NB4 (cell line): ENCODE measurements at regions not wholly inside any gene's neighbourhood (a gene's known extent, or its start where the extent isn't known, plus 50 kb on each side); places are given as distances from the start of the nearest gene placed in this dataset.
A peak's percentile ranks its signal among the peaks of the same experiment; 100 is the strongest.

Experiments
- DNase-seq: peaks from one replicate; pipeline ENCODE4 v3.0.0; 2010; ENCODE audit warnings: low read depth
- H3K4me3 ChIP-seq: one replicate; pipeline ENCODE4 v1.5.1; 2011; ENCODE audit warnings: mild to moderate bottlenecking, low read depth, low read length, moderate library complexity
- CTCF ChIP-seq: IDR thresholded peaks from one replicate; pipeline ENCODE4 v1.5.1; 2012; ENCODE audit warnings: low read depth, low read length
- MYC ChIP-seq: IDR thresholded peaks from 2 replicates; pipeline ENCODE4 v1.6.1; 2011; ENCODE audit warnings: low read depth, low read length
- POLR2A ChIP-seq: IDR thresholded peaks from 2 replicates; pipeline ENCODE4 v1.6.1; 2011; ENCODE audit warnings: mild to moderate bottlenecking; ENCODE audit not compliant: insufficient read length; ENCODE audit errors: extremely low read depth
- TF ChIP-seq, protein P1 (sequence below): IDR thresholded peaks from 2 replicates; pipeline ENCODE4 v1.6.1; 2011; ENCODE audit warnings: low read depth, low read length

DNA sequence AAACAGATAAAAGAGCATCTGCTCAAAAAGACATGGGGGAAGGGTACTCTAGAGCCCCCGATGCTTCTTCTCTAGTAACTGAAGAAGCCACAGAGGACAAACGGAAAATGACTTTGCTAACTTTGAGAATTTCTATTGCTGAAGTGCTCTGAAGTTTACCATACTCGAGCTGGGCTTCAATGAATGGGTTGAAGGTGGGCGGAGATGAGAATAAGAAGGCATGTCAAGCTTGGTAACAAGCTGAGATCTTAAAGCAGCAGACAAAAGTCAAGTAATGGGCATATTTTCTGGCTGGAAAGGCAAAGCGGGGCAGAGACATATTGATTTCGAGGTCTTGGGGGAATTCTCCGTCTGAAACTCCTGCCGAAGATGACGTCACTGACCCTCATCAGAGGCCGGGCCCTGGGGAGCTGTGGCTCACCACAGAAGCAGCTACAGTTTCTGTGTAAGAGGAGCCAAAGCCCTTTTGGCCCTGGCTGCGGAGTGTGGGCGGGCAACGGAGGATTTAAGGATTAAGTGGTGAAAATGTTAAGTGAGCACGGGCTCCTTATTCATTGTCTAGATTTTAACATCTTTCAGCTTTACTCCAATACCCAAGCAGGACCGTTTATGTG is 115.8 kb upstream of the SLIT3 start:
- DNase-seq, result peak; percentile 87
- TF ChIP-seq CTCF (no peak), MYC (no peak), POLR2A (no peak)
- TF ChIP-seq, protein P1, sequence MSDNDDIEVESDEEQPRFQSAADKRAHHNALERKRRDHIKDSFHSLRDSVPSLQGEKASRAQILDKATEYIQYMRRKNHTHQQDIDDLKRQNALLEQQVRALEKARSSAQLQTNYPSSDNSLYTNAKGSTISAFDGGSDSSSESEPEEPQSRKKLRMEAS, result no peak

DNA sequence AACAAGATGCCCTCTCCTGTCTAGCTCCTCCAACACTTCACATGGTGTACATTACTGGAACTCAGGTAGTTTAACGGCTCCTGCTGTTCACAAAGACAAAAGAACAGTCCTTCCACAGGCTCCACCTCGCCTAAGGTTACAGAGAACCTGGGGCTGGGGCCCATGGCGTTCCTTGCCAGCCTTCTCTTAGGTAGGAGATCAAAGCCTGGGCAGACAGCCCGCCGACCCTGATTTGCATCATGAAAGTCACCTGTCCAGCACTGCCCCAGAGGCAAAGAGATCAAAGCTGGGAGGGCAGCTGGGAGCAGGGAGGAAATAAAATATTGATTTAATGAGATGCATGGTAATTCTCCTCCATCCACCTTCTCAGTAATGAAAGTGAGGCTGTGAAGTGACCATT is 115.0 kb upstream of the SLIT3 start:
- no peak overlapping the region for H3K4me3 ChIP-seq
- TF ChIP-seq, protein P1, result no peak
- TF ChIP-seq POLR2A (no peak), CTCF (no peak), MYC (no peak)
- no peak for DNase-seq

More for the DNA sequence above, 115.8 kb upstream of the SLIT3 start:
- H3K4me3 ChIP-seq, result peak overlapping the region; percentile 4

- TF ChIP-seq MYC (no peak), CTCF (no peak), POLR2A (no peak)
- TF ChIP-seq, protein P1, result no peak
- no peak overlapping the region for H3K4me3 ChIP-seq
- no peak for DNase-seq
These were observed 114.4 kb upstream of the SLIT3 start for GRCh38 chr5:169415371-169415770.

DNA sequence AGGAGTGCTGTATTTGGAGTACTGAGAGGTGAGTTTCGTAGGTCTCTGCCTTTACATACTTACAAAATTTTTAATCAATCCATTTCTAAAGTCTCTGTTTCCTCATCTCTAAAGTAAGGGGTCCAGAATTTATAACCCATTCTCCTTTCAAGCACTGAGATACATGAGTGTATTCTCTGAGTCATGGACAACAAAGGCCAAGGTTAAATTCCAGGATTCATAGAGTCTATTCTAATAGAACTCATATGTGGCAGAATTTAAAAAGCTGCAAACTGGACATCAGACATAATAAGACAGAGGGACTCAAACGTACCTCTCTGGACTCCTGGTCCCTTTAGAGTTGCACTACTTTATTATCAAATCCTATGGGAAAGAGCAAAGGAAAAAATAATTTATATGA is 112.5 kb upstream of the SLIT3 start:
- TF ChIP-seq CTCF (no peak), POLR2A (no peak), MYC (no peak)
- TF ChIP-seq, protein P1, result no peak
- H3K4me3 ChIP-seq, result no peak overlapping the region
- no peak for DNase-seq

GRCh38 chr5:169412831-169413230 is 111.9 kb upstream of the SLIT3 start:
- TF ChIP-seq POLR2A, result no peak
- DNase-seq, result no peak
- no peak overlapping the region for H3K4me3 ChIP-seq

GRCh38 chr5:169411786-169412430 is 111.0 kb upstream of the SLIT3 start:
- no peak for TF ChIP-seq CTCF
- DNase-seq, result no peak
- H3K4me3 ChIP-seq, result no peak overlapping the region
